A673 (cell line): ENCODE measurements at regions not wholly inside any gene's neighbourhood (a gene's known extent, or its start where the extent isn't known, plus 50 kb on each side); places are given as distances from the start of the nearest gene placed in this dataset.

Experiments
- BruUV-seq: library from RNA; stranded (reverse); fragments of 400-500 nt; replicated peaks from 2 replicates; lab custom pipeline; 2021; lab: Mats Ljungman, UMichigan
- CTCF ChIA-PET: fragments of 300-600 bp; sonication (Branson Sonifier 250); formaldehyde crosslinking; loops from one replicate; lab custom pipeline; 2022; ENCODE audit warnings: antibody characterized with exemption; lab: Charles Lee
- POLR2A ChIA-PET: fragments of 300-600 bp; sonication (Branson Sonifier 250); formaldehyde crosslinking; loops from one replicate; lab custom pipeline; 2022; ENCODE audit warnings: antibody characterized with exemption; ENCODE audit not compliant: low non-redundant PET; lab: Charles Lee
- DNase-seq: peaks from one replicate; pipeline ENCODE4 v3.0.0-alpha.2; 2015; ENCODE audit warnings: low spot score
- H3K27ac ChIP-seq: fragments of 200-600 bp; sonication (generic); 2 replicates; pipeline ENCODE4 v1.5.1; 2016; ENCODE audit warnings: mixed run types, low read depth, mild to moderate bottlenecking, mixed read lengths, antibody characterized with exemption, low read length; ENCODE audit not compliant: poor library complexity, severe bottlenecking
- H3K27me3 ChIP-seq: fragments of 200-600 bp; sonication (generic); replicated peaks from 2 replicates; pipeline ENCODE4 v1.6.1; 2017; ENCODE audit warnings: mixed run types, low read depth, mild to moderate bottlenecking, mixed read lengths, antibody characterized with exemption, low read length; ENCODE audit not compliant: insufficient read depth, poor library complexity
- H3K36me3 ChIP-seq: fragments of 200-600 bp; sonication (generic); 2 replicates; pipeline ENCODE4 v1.6.1; 2016; ENCODE audit warnings: mixed run types, mild to moderate bottlenecking, mixed read lengths, antibody characterized with exemption, low read length; ENCODE audit not compliant: insufficient read depth, poor library complexity, severe bottlenecking
- H3K4me1 ChIP-seq: fragments of 200-600 bp; sonication (generic); 2 replicates; pipeline ENCODE4 v1.6.1; 2017; ENCODE audit warnings: mixed run types, mild to moderate bottlenecking, mixed read lengths, antibody characterized with exemption, low read length; ENCODE audit not compliant: insufficient read depth, poor library complexity, severe bottlenecking
- H3K4me3 ChIP-seq: fragments of 200-600 bp; sonication (generic); 2 replicates; pipeline ENCODE4 v1.5.1; 2016; ENCODE audit warnings: low read depth, mixed run types, mild to moderate bottlenecking, mixed read lengths, low read length; ENCODE audit not compliant: poor library complexity, severe bottlenecking
- H3K9me3 ChIP-seq: fragments of 200-600 bp; sonication (generic); 2 replicates; pipeline ENCODE4 v1.6.1; 2016; ENCODE audit warnings: mixed run types, low read depth, mild to moderate bottlenecking, mixed read lengths, antibody characterized with exemption, low read length; ENCODE audit not compliant: poor library complexity, severe bottlenecking
- EZH2 ChIP-seq: fragments of 200-600 bp; sonication (generic); IDR thresholded peaks from 2 replicates; pipeline ENCODE4 v1.6.1; 2017; ENCODE audit warnings: borderline replicate concordance, low read depth, mild to moderate bottlenecking, mixed read lengths, antibody characterized with exemption, low read length; ENCODE audit not compliant: poor library complexity, severe bottlenecking
- intact Hi-C: fragments of 100-400 bp; cut with micrococcal nuclease; formaldehyde crosslinking; loops from one replicate; pipeline ENCODE4 v1.10.0; 2022; ENCODE audit not compliant: unreplicated experiment
- TF ChIP-seq, protein P1 (sequence below): fragments of 300-800, 200-600 bp; sonication (generic); conservative IDR thresholded peaks from 2 replicates; pipeline ENCODE4 v1.5.1; 2017; ENCODE audit warnings: low read depth, mild to moderate bottlenecking, antibody characterized with exemption, low read length, moderate library complexity, mixed read lengths

DNA sequence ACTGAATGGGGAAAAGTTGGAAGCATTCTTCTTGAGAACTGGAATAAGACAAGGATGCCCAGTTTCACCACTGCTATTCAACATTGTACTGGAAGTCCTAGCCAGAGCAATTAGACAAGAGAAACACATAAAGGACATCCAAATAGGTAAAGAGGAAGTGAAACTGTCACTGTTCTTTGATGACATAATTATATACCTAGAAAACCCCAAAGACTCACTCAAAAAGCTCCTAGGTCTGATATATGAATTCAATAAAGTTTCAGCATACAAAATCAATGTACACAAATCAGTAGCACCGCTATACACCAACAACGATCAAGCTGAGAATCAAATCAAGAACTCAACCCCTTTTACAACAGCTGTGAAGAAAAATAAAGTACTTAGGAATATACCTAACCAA is 157.3 kb upstream of the DDHD1 start:
- POLR2A ChIA-PET, result no interaction called here
- CTCF ChIA-PET, result no interaction called here
- no TSS peak for BruUV-seq

DNA sequence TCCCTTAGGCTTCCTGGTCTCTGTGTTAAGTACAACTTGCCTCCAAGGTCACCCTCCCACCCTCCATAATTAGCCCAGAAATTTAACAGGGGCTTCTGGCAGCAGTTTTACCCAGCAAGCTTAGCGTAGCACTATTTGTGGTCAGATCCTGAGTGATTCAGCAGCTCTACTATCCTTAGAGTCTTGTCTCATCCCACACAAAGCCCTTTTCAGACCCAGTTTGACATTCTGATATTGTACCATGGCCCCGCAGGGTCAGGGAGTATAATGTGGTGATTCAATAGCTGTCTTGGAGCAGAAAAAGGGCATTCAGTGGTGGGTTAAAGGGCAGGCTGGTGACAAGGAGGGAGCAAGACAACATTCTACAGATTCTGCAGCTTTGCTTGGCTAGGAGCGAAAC is 153.8 kb upstream of the DDHD1 start:
- Histone ChIP-seq H3K9me3 (no peaks in the 10 kb centered on the region), H3K27ac (no peak overlapping the region), H3K36me3 (no peaks in the 10 kb centered on the region), H3K27me3 (peaks cover 16% of the 10 kb centered on the region), H3K4me1 (peaks cover 13% of the 10 kb centered on the region), H3K4me3 (no peak overlapping the region)
- ChIA-PET POLR2A (no interaction called here), CTCF (interaction anchor here (0.7 to 1.5 kb wide), 3 partner anchors 11 to 1041 kb away, joined by 3 read pairs; no protein-coding TSS in a partner anchor)
- intact Hi-C loops, result loop anchor here (5.0 to 10.0 kb wide), 5 partner anchors 255 to 1002 kb away; no protein-coding TSS in a partner anchor
- DNase-seq, result no peak
- BruUV-seq, result no TSS peak
- TF ChIP-seq EZH2, result no peak
- TF ChIP-seq, protein P1, sequence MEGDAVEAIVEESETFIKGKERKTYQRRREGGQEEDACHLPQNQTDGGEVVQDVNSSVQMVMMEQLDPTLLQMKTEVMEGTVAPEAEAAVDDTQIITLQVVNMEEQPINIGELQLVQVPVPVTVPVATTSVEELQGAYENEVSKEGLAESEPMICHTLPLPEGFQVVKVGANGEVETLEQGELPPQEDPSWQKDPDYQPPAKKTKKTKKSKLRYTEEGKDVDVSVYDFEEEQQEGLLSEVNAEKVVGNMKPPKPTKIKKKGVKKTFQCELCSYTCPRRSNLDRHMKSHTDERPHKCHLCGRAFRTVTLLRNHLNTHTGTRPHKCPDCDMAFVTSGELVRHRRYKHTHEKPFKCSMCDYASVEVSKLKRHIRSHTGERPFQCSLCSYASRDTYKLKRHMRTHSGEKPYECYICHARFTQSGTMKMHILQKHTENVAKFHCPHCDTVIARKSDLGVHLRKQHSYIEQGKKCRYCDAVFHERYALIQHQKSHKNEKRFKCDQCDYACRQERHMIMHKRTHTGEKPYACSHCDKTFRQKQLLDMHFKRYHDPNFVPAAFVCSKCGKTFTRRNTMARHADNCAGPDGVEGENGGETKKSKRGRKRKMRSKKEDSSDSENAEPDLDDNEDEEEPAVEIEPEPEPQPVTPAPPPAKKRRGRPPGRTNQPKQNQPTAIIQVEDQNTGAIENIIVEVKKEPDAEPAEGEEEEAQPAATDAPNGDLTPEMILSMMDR, result no peak

More for the DNA sequence above, 157.3 kb upstream of the DDHD1 start:
- DNase-seq, result no peak
- intact Hi-C loops, result no loop called here
- TF ChIP-seq, protein P1, result no peak
- no peak for TF ChIP-seq EZH2
- Histone ChIP-seq H3K36me3 (no peaks in the 10 kb centered on the region), H3K4me1 (peaks cover 11% of the 10 kb centered on the region), H3K27ac (no peak overlapping the region), H3K4me3 (no peak overlapping the region), H3K27me3 (peaks cover 8% of the 10 kb centered on the region), H3K9me3 (no peaks in the 10 kb centered on the region)

DNA sequence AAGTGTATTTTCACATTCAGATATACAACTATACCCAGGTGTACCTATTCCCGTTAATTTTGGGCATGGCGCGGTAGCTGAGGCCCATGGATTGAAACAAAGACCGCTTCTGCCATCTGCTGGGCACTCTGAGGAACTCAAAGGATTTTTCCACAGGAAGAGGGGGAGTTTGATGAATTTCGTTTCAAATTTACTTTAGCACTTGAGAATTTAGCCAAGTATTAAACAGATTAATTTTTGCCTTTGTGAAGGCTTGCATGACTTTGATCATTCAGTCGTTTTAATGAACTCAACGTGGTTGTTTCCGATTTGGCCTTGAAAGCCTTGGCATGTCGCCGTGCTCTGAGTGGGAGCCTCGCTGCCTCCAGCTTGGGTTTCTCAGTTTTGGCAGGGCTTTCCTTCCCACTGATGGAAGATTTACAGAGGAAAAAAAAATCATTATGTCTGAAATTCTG is 153.2 kb upstream of the DDHD1 start:
- Histone ChIP-seq H3K9me3 (no peaks in the 10 kb centered on the region), H3K27ac (no peak overlapping the region), H3K27me3 (peaks cover 16% of the 10 kb centered on the region), H3K4me1 (peaks cover 13% of the 10 kb centered on the region), H3K4me3 (peak overlapping the region; percentile 37), H3K36me3 (no peaks in the 10 kb centered on the region)
- POLR2A ChIA-PET, result no interaction called here
- intact Hi-C loops, result loop anchor here (5.0 to 10.0 kb wide), 5 partner anchors 254 to 1001 kb away; no protein-coding TSS in a partner anchor
- TF ChIP-seq, protein P1, result peak; percentile 89
- no peak for TF ChIP-seq EZH2
- peak; percentile 61 for DNase-seq
- BruUV-seq, result no TSS peak
- CTCF ChIA-PET, result interaction anchor here (0.6 to 1.5 kb wide), 4 partner anchors 11 to 1173 kb away, joined by 3 read pairs; no protein-coding TSS in a partner anchor
